ENCODE measurements at regions not wholly inside any gene's neighbourhood (a gene's known extent, or its start where the extent isn't known, plus 50 kb on each side); places are given as distances from the start of the nearest gene placed in this dataset.
"Not testable (repeated sequence)": the region's sequence is repeated elsewhere in the genome, so short reads cannot be mapped to it uniquely, and the experiment has no call there.

DNA sequence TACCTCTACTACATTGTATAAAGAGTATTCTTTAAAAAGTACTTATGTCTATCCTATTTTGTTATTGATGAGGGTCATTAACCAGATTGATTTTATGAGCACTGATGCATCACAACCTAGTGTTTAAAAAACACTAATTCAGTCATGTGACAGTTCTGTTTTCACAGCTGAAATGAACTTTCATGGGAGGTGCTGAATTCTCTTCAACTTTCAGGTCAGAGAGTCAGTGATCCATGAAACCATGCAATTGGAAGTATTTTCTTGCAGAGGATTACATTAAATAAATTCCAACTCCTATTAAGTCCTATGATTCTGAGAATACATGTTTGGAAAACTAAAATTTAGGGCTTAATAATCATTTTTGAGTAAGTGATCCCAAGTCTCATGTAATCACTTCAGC, 889.4 kb downstream of the KCNA4 start:
- H3K4me3 Mint-ChIP-seq: no peak overlapping the region
- peaks cover 12% of the 10 kb centered on the region for H3K9me3 Mint-ChIP-seq
- H3K27me3 Mint-ChIP-seq: no peaks in the 10 kb centered on the region
- H3K36me3 Mint-ChIP-seq (ENCODE audit: low read depth): no peaks in the 10 kb centered on the region
- no peak overlapping the region for H3K27ac Mint-ChIP-seq
- no peaks in the 10 kb centered on the region for H3K4me1 Mint-ChIP-seq (ENCODE audit: low read depth)

DNA sequence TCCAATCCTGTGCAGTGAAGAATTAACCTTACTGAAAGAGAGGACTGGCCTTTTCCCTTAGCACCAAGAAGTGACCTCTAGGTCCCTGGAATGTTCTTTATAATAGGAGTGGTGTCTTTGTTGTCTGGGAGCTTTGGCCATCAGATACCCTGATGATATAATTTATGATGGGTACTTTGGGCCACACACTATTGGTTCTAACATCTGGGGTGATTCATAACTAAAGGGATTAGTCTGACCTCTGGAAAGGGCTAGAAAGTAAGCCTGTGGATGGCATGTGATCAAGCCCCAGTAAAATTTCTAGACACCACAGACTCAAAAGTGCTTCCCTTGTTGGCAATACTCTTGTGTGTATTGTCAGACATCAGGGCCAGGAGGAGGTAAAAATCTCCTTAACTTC, 891.2 kb downstream of the KCNA4 start:
- no peaks in the 10 kb centered on the region for H3K36me3 Mint-ChIP-seq (ENCODE audit: low read depth)
- no peaks in the 10 kb centered on the region for H3K4me1 Mint-ChIP-seq (ENCODE audit: low read depth)
- H3K9me3 Mint-ChIP-seq: peaks cover 4% of the 10 kb centered on the region
- H3K27ac Mint-ChIP-seq: no peak overlapping the region
- H3K27me3 Mint-ChIP-seq: no peaks in the 10 kb centered on the region
- no peak overlapping the region for H3K4me3 Mint-ChIP-seq

DNA sequence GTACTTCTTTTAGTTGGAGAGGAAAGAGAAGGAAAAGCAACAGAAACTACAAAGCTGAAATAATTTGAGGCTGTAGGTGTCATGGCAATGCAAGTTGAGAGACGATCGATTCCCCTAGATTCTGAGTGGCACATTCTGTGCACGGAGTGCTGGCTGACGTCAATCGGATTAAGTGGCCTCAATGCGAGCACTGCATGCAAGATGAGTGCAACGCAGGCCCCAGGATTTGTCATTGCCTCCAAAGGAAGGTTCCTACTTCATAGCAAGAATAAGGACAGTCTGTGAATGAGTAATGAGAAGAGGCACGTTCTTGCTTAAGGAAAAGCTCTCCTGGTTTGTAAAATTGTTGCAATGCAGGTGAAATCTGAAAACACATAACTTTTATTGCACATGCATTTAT, 892.4 kb downstream of the KCNA4 start:
- no peaks in the 10 kb centered on the region for H3K27me3 Mint-ChIP-seq
- no peaks in the 10 kb centered on the region for H3K4me1 Mint-ChIP-seq (ENCODE audit: low read depth)
- H3K9me3 Mint-ChIP-seq: peaks cover 4% of the 10 kb centered on the region
- H3K27ac Mint-ChIP-seq: no peak overlapping the region
- H3K36me3 Mint-ChIP-seq (ENCODE audit: low read depth): no peaks in the 10 kb centered on the region
- no peak overlapping the region for H3K4me3 Mint-ChIP-seq

DNA sequence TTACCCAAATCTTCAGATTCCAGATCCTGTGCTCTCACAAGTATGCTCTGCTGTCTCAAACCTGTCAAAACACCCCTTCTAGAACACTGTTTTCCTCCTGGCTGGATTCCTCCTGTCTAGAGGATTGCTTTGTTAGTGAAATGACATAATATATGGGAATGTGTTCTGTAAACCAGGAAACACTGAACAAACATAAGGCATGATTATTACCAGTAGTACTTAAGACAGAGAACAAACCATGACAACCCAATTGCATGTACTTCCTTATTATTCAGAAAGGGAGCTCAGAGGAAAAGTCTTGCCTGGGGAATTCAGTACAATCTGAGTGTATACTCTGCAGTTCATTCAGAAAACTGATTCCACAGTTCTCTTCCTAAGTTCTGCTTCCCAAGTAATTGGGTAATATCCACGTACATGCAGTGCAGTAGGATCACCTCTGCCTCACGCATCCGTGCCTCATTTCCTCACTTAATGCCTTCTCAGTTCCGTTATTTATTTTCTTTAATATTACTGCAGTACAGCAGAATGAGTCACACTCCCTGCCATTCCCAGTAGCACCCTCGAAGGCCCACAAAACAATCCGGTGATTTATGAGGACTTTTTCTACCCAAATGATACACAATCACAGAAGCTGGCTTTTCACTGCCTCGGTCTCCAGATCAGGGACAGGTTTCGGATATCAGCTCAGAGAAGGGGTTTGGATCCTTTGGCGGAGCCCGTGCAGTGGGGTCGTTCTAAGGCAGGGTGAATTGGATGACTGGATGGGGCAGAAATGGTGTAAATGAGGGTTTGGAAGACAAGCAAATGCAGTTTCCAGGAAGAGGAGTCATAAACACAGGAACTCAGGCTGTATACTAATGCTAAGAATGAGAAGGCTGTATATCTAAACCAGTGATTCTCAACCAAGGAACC, 896.9 kb downstream of the KCNA4 start:
- no peak overlapping the region for H3K27ac Mint-ChIP-seq

DNA sequence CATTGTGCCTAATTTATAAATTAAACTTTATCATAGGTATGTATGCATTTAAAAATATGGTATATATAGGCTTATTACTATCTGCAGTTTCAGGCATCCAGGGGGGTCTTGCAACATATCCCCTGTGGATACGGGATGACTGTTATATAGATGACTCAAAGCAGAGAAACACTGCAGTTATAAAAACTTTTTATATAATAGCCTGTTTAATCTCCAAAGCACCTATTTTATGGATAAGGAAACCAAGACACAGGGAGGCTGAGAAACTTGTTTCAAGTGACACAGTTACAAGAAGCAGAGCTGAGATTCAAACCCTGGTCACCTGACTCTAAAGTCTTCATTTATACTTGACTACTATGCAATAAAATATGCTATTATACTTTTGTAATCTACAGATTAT, 897.7 kb downstream of the KCNA4 start:
- Mint-ChIP-seq H3K27me3 (no peaks in the 10 kb centered on the region), H3K4me3 (no peak overlapping the region), H3K27ac (no peak overlapping the region), H3K36me3 (ENCODE audit: low read depth) (no peaks in the 10 kb centered on the region), H3K9me3 (no peaks in the 10 kb centered on the region), H3K4me1 (ENCODE audit: low read depth) (no peaks in the 10 kb centered on the region)

More for the DNA sequence above, 896.9 kb downstream of the KCNA4 start:
- Mint-ChIP-seq H3K4me1 (ENCODE audit: low read depth) (no peaks in the 10 kb centered on the region), H3K36me3 (ENCODE audit: low read depth) (no peaks in the 10 kb centered on the region), H3K27me3 (no peaks in the 10 kb centered on the region), H3K4me3 (no peak overlapping the region), H3K9me3 (no peaks in the 10 kb centered on the region)

DNA sequence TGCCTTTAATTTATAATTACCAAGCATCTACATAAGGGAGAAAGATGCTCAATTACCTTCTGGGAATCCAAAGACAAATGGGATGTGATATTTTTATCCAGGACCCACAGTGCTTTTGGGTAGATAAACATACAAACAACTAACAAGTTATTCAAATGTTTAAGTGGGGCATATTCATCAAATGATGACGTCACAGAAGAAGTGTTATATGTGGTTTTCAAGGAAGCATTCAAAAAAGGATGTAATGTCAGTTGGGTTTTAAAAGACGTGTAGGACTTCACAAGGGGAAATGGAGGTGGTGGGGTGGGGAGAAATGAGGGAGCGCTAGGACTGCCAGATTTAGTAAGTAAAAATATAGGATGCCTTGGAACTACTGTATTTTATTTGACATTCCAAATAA, 915.9 kb downstream of the KCNA4 start:
- H3K4me1 Mint-ChIP-seq (ENCODE audit: low read depth): no peaks in the 10 kb centered on the region

DNA sequence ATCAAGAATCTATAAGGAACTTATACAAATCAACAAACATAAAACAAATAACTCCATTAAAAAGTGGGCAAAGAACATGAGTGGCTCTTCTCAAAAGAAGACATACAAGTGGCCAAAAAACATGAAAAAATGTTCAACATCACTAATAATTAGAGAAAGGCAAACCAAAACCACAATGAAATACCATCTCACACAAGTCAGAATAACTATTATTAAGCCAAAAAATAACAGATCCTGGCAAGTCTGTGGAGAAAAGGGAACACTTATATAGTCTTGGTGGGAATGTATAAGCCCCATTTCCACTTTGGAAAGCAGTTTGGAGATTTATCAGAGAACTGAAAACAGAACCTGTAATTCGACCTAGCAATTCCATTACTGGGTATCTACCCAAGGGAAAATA, 921.0 kb downstream of the KCNA4 start:
- no peaks in the 10 kb centered on the region for H3K4me1 Mint-ChIP-seq (ENCODE audit: low read depth)
- no peaks in the 10 kb centered on the region for H3K36me3 Mint-ChIP-seq (ENCODE audit: low read depth)
- H3K27ac Mint-ChIP-seq: no peak overlapping the region
- H3K27me3 Mint-ChIP-seq: no peaks in the 10 kb centered on the region
- H3K4me3 Mint-ChIP-seq: no peak overlapping the region
- peaks cover 11% of the 10 kb centered on the region for H3K9me3 Mint-ChIP-seq

More for the DNA sequence above, 915.9 kb downstream of the KCNA4 start:
- Mint-ChIP-seq H3K27ac (no peak overlapping the region), H3K9me3 (peaks cover 26% of the 10 kb centered on the region), H3K36me3 (ENCODE audit: low read depth) (no peaks in the 10 kb centered on the region), H3K27me3 (no peaks in the 10 kb centered on the region), H3K4me3 (no peak overlapping the region)

DNA sequence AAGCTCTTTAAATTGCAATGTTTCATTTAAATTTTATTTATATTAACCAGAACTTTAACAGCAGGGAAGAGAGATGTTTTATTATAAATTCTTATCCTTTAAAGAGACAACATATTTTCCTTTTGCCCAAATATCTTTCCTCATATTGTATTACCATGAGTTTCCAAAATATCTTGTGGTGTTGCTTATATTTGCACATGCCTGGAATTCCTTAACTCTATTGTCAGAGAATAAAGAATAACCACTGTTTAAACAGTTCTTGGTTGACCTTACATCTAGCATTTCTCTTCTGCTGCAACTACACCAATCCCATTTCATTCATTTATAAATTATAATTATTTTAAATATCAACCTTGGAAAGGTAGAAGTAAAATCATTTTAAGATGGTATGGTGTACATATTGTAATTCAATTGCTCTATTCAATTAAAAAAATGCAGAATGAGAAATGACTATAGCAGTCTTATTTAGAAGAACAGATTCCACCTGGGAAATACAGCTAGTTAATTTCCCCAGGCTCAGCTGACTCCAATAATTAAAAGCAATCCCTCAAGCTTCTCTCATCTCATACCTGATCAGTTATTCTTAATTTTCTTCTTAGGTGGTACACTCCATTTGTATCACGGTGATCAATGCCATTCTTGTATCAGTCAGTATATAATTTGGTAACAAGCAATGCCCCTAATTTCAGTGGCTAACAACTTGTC, 923.3 kb downstream of the KCNA4 start:
- no peak overlapping the region for H3K27ac Mint-ChIP-seq
- H3K9me3 Mint-ChIP-seq: peaks cover 7% of the 10 kb centered on the region
- H3K4me3 Mint-ChIP-seq: no peak overlapping the region
- no peaks in the 10 kb centered on the region for H3K27me3 Mint-ChIP-seq
- no peaks in the 10 kb centered on the region for H3K36me3 Mint-ChIP-seq (ENCODE audit: low read depth)
- H3K4me1 Mint-ChIP-seq (ENCODE audit: low read depth): no peaks in the 10 kb centered on the region

DNA sequence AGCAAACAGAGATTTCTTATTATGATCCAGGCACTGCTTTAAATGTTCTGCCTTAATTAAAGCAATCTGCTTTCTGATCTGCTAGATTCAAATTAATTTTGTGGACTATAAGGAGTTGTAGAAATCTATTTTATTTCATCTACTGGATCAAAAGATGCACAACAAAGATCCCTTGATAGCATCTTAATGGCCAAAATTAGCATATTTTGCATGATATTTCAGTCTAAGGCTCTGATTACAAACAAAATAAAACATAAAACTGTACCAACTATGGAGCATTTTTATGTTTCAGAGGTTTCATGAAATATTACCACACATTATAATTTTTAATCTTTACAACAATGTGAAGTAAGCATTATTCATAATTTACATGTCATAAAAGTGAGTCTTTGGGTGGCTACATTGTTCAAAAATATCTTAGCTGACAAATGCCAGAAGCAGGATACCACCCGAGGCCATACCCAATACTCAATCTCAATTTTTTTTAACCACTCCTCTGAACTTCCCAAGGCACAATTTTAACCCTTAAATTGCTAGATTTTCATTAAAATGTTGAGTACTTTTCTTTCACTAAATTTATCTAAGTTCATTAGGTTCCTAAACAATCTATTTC, 929.5 kb downstream of the KCNA4 start:
- Mint-ChIP-seq H3K9me3 (peaks cover 19% of the 10 kb centered on the region), H3K27ac (no peak overlapping the region), H3K4me1 (ENCODE audit: low read depth) (no peaks in the 10 kb centered on the region)

DNA sequence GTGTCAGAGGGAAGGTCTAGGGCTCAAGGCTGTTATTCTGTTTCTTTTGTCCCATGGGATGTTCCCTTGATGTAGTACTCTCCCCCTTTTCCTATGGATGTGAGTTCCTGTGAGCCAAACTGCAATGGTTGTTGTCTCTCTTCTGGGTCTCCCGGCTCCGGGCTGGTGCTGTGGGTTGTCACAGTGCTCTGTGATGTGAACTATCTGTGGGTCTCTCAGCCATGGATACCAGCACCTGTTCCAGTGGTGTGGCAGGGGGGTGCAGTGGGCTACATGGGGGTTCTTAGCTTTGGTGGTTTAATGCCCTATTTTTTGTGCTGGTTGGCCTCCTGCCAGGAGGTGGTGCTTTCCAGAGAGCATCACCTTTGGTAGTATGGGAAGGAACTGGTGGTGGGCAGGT, 941.1 kb downstream of the KCNA4 start:
- no peaks in the 10 kb centered on the region for H3K4me1 Mint-ChIP-seq (ENCODE audit: low read depth)
- H3K4me3 Mint-ChIP-seq: no peak overlapping the region
- no peak overlapping the region for H3K27ac Mint-ChIP-seq
- H3K27me3 Mint-ChIP-seq: no peaks in the 10 kb centered on the region
- H3K9me3 Mint-ChIP-seq: peaks cover 22% of the 10 kb centered on the region
- no peaks in the 10 kb centered on the region for H3K36me3 Mint-ChIP-seq (ENCODE audit: low read depth)

More for the DNA sequence above, 929.5 kb downstream of the KCNA4 start:
- Mint-ChIP-seq H3K36me3 (ENCODE audit: low read depth) (no peaks in the 10 kb centered on the region), H3K4me3 (no peak overlapping the region), H3K27me3 (no peaks in the 10 kb centered on the region)

DNA sequence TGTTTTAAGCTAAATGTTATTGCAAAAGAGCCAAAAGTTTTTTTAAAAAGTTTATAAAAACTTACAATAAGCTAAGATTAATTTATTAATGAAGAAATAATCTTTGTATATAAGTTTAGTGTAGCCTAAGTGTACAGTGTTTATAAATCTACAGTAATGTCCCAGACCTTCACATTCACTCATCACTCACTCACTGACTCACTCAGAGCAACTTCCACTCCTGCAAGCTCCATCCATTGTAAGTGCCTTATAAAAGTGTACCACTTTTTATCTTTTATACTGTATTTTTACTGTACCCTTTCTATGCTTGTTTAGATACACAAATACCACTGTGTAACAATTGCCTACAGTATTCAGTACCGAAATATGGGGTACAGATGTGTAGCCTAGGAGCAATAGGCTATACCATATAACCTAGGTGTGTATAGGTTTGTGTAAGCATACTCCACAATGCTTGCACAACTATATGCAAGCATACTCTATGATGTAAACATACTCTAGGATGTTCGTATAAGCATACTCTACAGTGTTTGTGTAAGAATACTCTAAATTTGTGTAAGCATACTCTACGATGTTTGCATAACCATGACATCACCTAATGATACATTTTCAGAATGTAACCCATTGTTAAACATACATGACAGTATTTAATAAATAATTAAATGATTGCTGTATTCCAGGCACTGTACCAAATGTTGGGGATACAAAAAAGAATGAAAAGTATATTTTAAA, 953.0 kb downstream of the KCNA4 start:
- no peaks in the 10 kb centered on the region for H3K27me3 Mint-ChIP-seq
- H3K4me3 Mint-ChIP-seq: no peak overlapping the region
- no peaks in the 10 kb centered on the region for H3K4me1 Mint-ChIP-seq (ENCODE audit: low read depth)
- H3K27ac Mint-ChIP-seq: no peak overlapping the region
- peaks cover 26% of the 10 kb centered on the region for H3K9me3 Mint-ChIP-seq
- no peaks in the 10 kb centered on the region for H3K36me3 Mint-ChIP-seq (ENCODE audit: low read depth)

DNA sequence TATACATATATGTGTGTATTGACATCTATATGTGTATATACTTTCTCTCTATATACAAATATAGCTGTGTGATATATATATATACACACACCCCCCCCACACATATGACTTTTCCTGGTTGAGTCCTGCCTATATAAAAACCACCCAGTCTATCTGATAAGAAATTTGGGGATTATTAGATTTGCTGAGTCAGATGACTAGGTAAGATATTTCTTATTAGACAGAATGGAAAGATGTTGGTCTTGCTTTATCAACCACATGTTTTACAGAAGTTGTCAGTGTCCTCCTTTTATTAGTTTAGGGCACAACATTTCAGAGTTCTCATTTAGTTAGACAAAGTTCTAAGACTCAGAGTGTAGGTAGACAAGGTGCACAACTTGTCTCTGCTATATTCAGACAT, 953.3 kb downstream of the METTL15 start:
- Mint-ChIP-seq H3K4me1 (ENCODE audit: low read depth) (no peaks in the 10 kb centered on the region), H3K36me3 (ENCODE audit: low read depth) (no peaks in the 10 kb centered on the region), H3K27me3 (no peaks in the 10 kb centered on the region), H3K27ac (no peak overlapping the region), H3K9me3 (peaks cover 24% of the 10 kb centered on the region), H3K4me3 (no peak overlapping the region)

DNA sequence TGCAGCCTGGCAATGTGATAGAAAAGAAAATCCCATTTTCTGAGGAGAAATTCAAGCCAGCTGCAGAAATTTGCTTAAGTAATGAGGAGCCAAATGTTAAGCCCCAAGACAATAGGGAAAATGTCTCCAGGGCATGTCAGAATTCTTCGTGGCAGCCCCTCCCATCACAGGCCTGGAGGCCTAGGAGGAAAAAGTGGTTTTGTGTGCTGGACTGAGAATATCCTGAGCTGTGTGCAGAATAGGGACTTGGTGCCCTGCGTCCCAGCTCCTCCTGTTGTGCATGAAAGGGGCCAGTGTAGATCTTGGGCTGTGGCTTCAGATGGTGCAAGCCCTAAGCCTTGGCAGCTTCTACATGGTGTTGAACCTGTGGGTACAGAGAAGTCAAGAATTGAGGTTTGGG, 948.3 kb downstream of the METTL15 start:
- H3K4me1 Mint-ChIP-seq (ENCODE audit: low read depth); H3K36me3 Mint-ChIP-seq (ENCODE audit: low read depth); H3K4me3 Mint-ChIP-seq; H3K27me3 Mint-ChIP-seq; H3K27ac Mint-ChIP-seq: not testable (repeated sequence)
- H3K9me3 Mint-ChIP-seq: peaks cover 28% of the 10 kb centered on the region

DNA sequence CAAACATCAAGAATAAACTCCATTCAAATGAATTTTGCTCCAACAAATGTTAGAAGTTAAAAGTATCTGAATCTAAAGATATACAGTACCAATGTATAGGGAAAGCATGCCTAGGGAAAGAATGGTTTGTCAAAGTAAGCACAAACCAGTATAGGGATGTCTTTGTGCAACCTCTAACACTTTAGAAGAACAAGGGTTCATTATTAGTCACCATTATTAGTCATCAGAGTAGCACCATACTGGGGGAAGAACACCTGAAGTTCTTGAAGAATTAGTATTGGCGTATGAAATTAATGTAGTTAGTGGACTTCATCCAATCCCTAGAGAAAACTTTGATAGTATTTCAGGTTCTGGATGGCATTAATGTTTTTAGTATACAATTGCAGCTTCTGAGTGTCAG, 943.7 kb downstream of the METTL15 start:
- H3K27me3 Mint-ChIP-seq: no peaks in the 10 kb centered on the region
- H3K4me1 Mint-ChIP-seq (ENCODE audit: low read depth): no peaks in the 10 kb centered on the region
- H3K36me3 Mint-ChIP-seq (ENCODE audit: low read depth): no peaks in the 10 kb centered on the region
- peaks cover 17% of the 10 kb centered on the region for H3K9me3 Mint-ChIP-seq
- no peak overlapping the region for H3K27ac Mint-ChIP-seq
- H3K4me3 Mint-ChIP-seq: no peak overlapping the region

DNA sequence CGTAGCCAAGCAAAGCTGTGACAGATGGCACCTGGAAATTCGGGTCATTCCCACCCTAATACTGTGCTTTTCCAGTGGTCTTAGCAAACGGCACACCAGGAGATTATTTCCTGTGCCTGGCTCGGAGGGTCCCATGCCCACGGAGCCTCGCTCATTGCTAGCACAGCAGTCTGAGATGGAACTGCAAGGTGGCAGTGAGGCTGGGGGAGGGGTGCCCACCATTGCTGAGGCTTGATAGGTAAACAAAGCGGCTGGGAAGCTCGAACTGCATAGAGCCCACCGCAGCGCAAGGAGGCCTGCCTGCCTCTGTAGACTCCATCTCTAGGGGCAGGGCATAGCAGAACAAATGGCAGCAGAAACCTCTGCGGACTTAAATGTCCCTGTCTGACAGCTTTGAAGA, 942.8 kb downstream of the METTL15 start:
- not testable (repeated sequence) for H3K36me3 Mint-ChIP-seq (ENCODE audit: low read depth); H3K27me3 Mint-ChIP-seq; H3K4me3 Mint-ChIP-seq; H3K27ac Mint-ChIP-seq; H3K4me1 Mint-ChIP-seq (ENCODE audit: low read depth)
- peaks cover 15% of the 10 kb centered on the region for H3K9me3 Mint-ChIP-seq

All from stimulated activated naive CD8-positive, alpha-beta T cell treated with anti-CD3 and anti-CD28 coated beads, Interleukin-15, Interleukin-2, amounts not matched to agents 100 ng/mL and 50 ng/mL, for 24 hours (primary cell).